Trophoblast cell (in vitro differentiated cells and primary cell): ENCODE measurements at regions not wholly inside any gene's neighbourhood (a gene's known extent, or its start where the extent isn't known, plus 50 kb on each side); places are given as distances from the start of the nearest gene placed in this dataset.
A peak's percentile ranks its signal among the peaks of the same experiment; 100 is the strongest.

Experiments
- DNase-seq, 2 donors: peaks; one replicate each; pipeline ENCODE4 v3.0.0-alpha.2; 2016
- H2AFZ ChIP-seq: 2 replicates; pipeline ENCODE4 v1.6.1; 2013; ENCODE audit warnings: low read length, moderate library complexity, mild to moderate bottlenecking; ENCODE audit not compliant: insufficient read depth, poor library complexity
- H2AK5ac ChIP-seq: 2 replicates; pipeline ENCODE4 v1.6.1; 2013; ENCODE audit warnings: mild to moderate bottlenecking, low read length
- H2BK120ac ChIP-seq: 2 replicates; pipeline ENCODE4 v1.6.1; 2013; ENCODE audit warnings: low read length, mild to moderate bottlenecking, moderate library complexity; ENCODE audit not compliant: insufficient read depth, poor library complexity
- H2BK12ac ChIP-seq: 2 replicates; pipeline ENCODE4 v1.6.1; 2013; ENCODE audit warnings: mild to moderate bottlenecking, low read length, moderate library complexity
- H2BK5ac ChIP-seq: 2 replicates; pipeline ENCODE4 v1.6.1; 2013; ENCODE audit warnings: low read length, low read depth, moderate library complexity, mild to moderate bottlenecking; ENCODE audit not compliant: poor library complexity
- H3K14ac ChIP-seq: 2 replicates; pipeline ENCODE4 v1.6.1; 2013; ENCODE audit warnings: mild to moderate bottlenecking, low read length
- H3K18ac ChIP-seq: 2 replicates; pipeline ENCODE4 v1.6.1; 2013; ENCODE audit warnings: mild to moderate bottlenecking, low read length
- H3K23ac ChIP-seq: 2 replicates; pipeline ENCODE4 v1.6.1; 2013; ENCODE audit warnings: low read length
- H3K27ac ChIP-seq: 2 replicates; pipeline ENCODE4 v1.5.1; 2013; ENCODE audit warnings: low read depth, mild to moderate bottlenecking, inconsistent platforms, low read length, moderate library complexity
- H3K27me3 ChIP-seq: 2 replicates; pipeline ENCODE4 v1.6.1; 2013; ENCODE audit warnings: inconsistent platforms, mild to moderate bottlenecking, low read length, moderate library complexity; ENCODE audit not compliant: insufficient read depth
- H3K36me3 ChIP-seq, 2 experiments: 1 replicate in 1 of 2; 2 replicates in 1 of 2; pipeline ENCODE4 v1.6.1; 2013; ENCODE audit warnings: low read length in 2 of 2, mild to moderate bottlenecking in 2 of 2, moderate library complexity in 1 of 2; ENCODE audit not compliant: insufficient read depth in 2 of 2, control insufficient read depth in 1 of 2
- H3K4ac ChIP-seq: 2 replicates; pipeline ENCODE4 v1.6.1; 2013; ENCODE audit warnings: low read depth, mild to moderate bottlenecking, low read length, moderate library complexity
- H3K4me1 ChIP-seq, 2 experiments: 1 replicate in 1 of 2; 2 replicates in 1 of 2; pipeline ENCODE4 v1.6.1; 2013; ENCODE audit warnings: low read length in 2 of 2, mild to moderate bottlenecking in 2 of 2, moderate library complexity in 1 of 2; ENCODE audit not compliant: insufficient read depth in 2 of 2, control insufficient read depth in 1 of 2
- H3K4me2 ChIP-seq: 2 replicates; pipeline ENCODE4 v1.6.1; 2013; ENCODE audit warnings: inconsistent platforms, mild to moderate bottlenecking, low read length, moderate library complexity
- H3K4me3 ChIP-seq: 2 replicates; pipeline ENCODE4 v1.5.1; 2013; ENCODE audit warnings: mild to moderate bottlenecking, low read depth, low read length, inconsistent platforms
- H3K79me1 ChIP-seq: one replicate; pipeline ENCODE4 v1.6.1; 2013; ENCODE audit warnings: low read length
- H3K79me2 ChIP-seq: 2 replicates; pipeline ENCODE4 v1.6.1; 2013; ENCODE audit warnings: low read length, mild to moderate bottlenecking; ENCODE audit not compliant: control insufficient read depth, insufficient read depth, poor library complexity
- H3K9ac ChIP-seq: 2 replicates; pipeline ENCODE4 v1.6.1; 2013; ENCODE audit warnings: mild to moderate bottlenecking, low read length
- H3K9me3 ChIP-seq: 2 replicates; pipeline ENCODE4 v1.6.1; 2013; ENCODE audit warnings: low read depth, mild to moderate bottlenecking, control low read depth, inconsistent platforms, low read length; ENCODE audit not compliant: insufficient read depth
- H4K12ac ChIP-seq: 2 replicates; pipeline ENCODE4 v1.6.1; 2013; ENCODE audit warnings: low read depth, mild to moderate bottlenecking, low read length, moderate library complexity
- H4K8ac ChIP-seq: 2 replicates; pipeline ENCODE4 v1.6.1; 2013; ENCODE audit warnings: low read depth, mild to moderate bottlenecking, low read length, moderate library complexity
- H4K91ac ChIP-seq: one replicate; pipeline ENCODE4 v1.6.1; 2013; ENCODE audit warnings: low read depth, mild to moderate bottlenecking, low read length, moderate library complexity
- WGBS: extraction: QIAGEN DNeasy Blood & Tissue Kit; methylation state at CpG from one replicate; pipeline ENCODE4 v1.1.7; 2013; ENCODE audit warnings: missing lambda C conversion rate; ENCODE audit not compliant: insufficient read length, insufficient coverage; ENCODE audit errors: extremely low coverage; 5-methylcytosine and 5-hydroxymethylcytosine counted together

DNA sequence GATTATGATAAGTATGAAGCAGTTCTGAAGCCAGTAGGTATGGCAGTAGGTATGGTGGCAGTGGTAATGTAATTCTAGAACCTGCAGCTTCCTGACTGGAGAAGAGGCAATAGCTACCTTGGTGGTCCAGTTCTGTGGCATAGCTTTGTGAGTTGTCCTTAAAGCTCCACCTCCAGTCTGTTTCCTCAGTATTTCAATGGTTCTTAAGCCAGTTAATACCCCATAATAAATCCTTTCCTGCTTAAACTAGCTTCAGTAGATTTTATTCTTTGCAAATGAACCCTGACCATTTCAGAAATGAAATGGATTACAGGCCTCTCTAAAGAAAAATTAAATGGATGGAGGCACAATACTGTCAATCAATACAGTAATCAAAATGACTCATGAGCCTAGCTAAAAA, 117.8 kb upstream of the KRAS start:
- no peak overlapping the region for H2BK120ac ChIP-seq
- DNase-seq: no peak
- H3K27me3 ChIP-seq: no peaks in the 10 kb centered on the region
- H4K91ac ChIP-seq: no peak overlapping the region
- no peak overlapping the region for H4K12ac ChIP-seq
- no peak overlapping the region for H3K4me2 ChIP-seq
- no peak overlapping the region for H3K23ac ChIP-seq
- H4K8ac ChIP-seq: no peak overlapping the region
- no peaks in the 10 kb centered on the region for H3K79me2 ChIP-seq
- H3K4me1 ChIP-seq: no peaks in the 10 kb centered on the region
- H3K14ac ChIP-seq: no peak overlapping the region
- no peaks in the 10 kb centered on the region for H3K79me1 ChIP-seq
- H2BK5ac ChIP-seq: no peak overlapping the region
- H3K36me3 ChIP-seq: no peaks in the 10 kb centered on the region
- H3K9ac ChIP-seq: no peak overlapping the region
- H2AFZ ChIP-seq: no peak overlapping the region
- H3K9me3 ChIP-seq: peaks cover 2% of the 10 kb centered on the region
- H3K18ac ChIP-seq: no peak overlapping the region
- H3K4ac ChIP-seq: no peak overlapping the region
- H2BK12ac ChIP-seq: no peak overlapping the region
- H2AK5ac ChIP-seq: no peak overlapping the region
- H3K4me3 ChIP-seq: no peak overlapping the region
- no peak overlapping the region for H3K27ac ChIP-seq

DNA sequence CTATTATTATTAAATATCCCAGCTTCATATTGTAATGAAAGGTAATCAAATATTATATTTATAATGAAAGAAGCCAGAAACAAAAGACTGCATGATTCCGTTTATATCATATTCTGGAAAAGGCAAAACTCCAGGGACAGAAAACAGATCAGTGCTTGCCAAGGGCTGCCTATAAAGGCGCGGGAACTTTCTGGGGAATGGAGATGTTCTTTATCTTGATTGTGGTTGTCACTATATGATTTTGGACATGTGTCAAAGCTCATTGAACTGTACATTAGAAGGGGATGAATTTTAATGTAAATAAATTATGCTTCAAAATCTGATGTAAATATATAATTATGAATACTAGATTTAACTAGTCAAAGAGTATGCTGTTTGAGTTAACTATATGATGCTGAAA, 115.4 kb upstream of the KRAS start:
- Histone ChIP-seq H2BK5ac (no peak overlapping the region), H2AK5ac (no peak overlapping the region), H4K8ac (no peak overlapping the region), H2BK120ac (no peak overlapping the region), H4K12ac (no peak overlapping the region), H3K4ac (no peak overlapping the region), H4K91ac (no peak overlapping the region), H3K36me3 (no peaks in the 10 kb centered on the region), H2AFZ (no peak overlapping the region), H3K27ac (no peak overlapping the region), H3K79me1 (no peaks in the 10 kb centered on the region), H3K18ac (no peak overlapping the region), H3K4me1 (no peaks in the 10 kb centered on the region), H3K27me3 (no peaks in the 10 kb centered on the region), H3K4me3 (no peak overlapping the region), H3K4me2 (no peak overlapping the region), H3K14ac (no peak overlapping the region), H3K79me2 (no peaks in the 10 kb centered on the region), H2BK12ac (no peak overlapping the region), H3K9me3 (peaks cover 2% of the 10 kb centered on the region), H3K23ac (no peak overlapping the region), H3K9ac (no peak overlapping the region)
- no CpG with 5 or more reads among the region's 3 CpGs for WGBS
- no peak for DNase-seq

GRCh38 chr12:25365340-25365730, 114.6 kb upstream of the KRAS start:
- no CpG with 5 or more reads among the region's 3 CpGs for WGBS

GRCh38 chr12:25364529-25365339, 114.0 kb upstream of the KRAS start:
- Histone ChIP-seq H2AFZ (no peak overlapping the region), H3K9ac (no peak overlapping the region), H3K4me3 (no peak overlapping the region), H3K4me1 (no peaks in the 10 kb centered on the region), H2AK5ac (no peak overlapping the region), H4K12ac (peak overlapping the region; percentile 43), H3K79me2 (no peaks in the 10 kb centered on the region), H2BK120ac (no peak overlapping the region), H2BK5ac (no peak overlapping the region), H3K4ac (no peak overlapping the region), H3K27me3 (no peaks in the 10 kb centered on the region), H4K8ac (peak overlapping the region; percentile 28), H3K14ac (no peak overlapping the region), H3K4me2 (no peak overlapping the region), H3K36me3 (no peaks in the 10 kb centered on the region), H3K23ac (no peak overlapping the region), H4K91ac (no peak overlapping the region), H3K9me3 (peaks cover 2% of the 10 kb centered on the region), H3K18ac (no peak overlapping the region), H3K27ac (no peak overlapping the region), H3K79me1 (no peaks in the 10 kb centered on the region), H2BK12ac (no peak overlapping the region)
- DNase-seq: no peak
- whole genome bisulfite sequencing: no CpG with 5 or more reads among the region's 5 CpGs

More at GRCh38 chr12:25365340-25365730, 114.6 kb upstream of the KRAS start:
- Histone ChIP-seq H3K14ac (no peak overlapping the region), H3K23ac (no peak overlapping the region), H3K9me3 (peaks cover 2% of the 10 kb centered on the region), H3K27ac (no peak overlapping the region), H4K91ac (no peak overlapping the region), H4K8ac (no peak overlapping the region), H2BK12ac (no peak overlapping the region), H2BK5ac (no peak overlapping the region), H3K18ac (no peak overlapping the region), H3K79me2 (no peaks in the 10 kb centered on the region), H3K4me2 (no peak overlapping the region), H3K4me1 (no peaks in the 10 kb centered on the region), H3K9ac (no peak overlapping the region), H3K4me3 (no peak overlapping the region), H3K79me1 (no peaks in the 10 kb centered on the region), H2AK5ac (no peak overlapping the region), H3K4ac (no peak overlapping the region), H3K27me3 (no peaks in the 10 kb centered on the region), H3K36me3 (no peaks in the 10 kb centered on the region), H2BK120ac (no peak overlapping the region), H4K12ac (no peak overlapping the region), H2AFZ (no peak overlapping the region)
- DNase-seq: no peak
